ENCODE measurements at regions not wholly inside any gene's neighbourhood (a gene's known extent, or its start where the extent isn't known, plus 50 kb on each side); places are given as distances from the start of the nearest gene placed in this dataset.

DNA sequence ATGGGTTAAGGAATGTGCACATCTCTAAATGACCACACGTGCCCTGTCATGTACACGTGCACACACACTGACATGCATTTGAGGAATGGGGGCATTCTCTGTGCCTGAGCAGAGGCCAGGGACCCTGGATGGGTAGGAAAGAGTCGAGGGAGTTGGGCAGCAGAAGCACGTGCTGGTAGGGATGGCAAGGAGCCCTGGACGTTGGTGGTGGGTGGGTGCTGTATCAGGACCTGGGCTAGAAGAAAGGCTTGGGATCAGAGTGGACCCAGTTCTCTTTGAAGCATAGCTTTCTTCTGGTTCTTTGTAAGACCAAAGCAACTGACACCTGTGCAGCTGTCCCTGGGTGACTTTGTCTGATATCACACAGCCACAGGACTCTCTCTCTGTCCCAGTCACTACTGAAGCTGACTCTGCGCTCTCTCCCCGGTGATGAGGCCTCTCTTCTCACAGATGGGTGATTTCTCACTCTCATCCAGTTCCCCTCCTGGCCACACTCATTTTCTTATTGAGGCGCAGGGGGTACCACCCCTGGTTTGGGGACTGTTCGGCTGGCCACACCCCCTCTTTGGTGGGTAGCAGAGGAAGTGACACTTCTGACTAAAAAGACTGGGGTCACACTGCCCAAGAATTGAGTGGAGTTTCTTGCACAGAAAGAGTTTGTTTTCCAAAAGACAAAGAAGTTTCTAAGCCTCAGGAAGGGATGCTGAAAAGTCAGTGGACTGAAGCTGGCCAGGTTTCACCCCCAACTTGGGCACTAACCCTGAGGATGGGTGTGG lies 171.7 kb upstream of the RTL1 start:
- TF ChIP-seq, protein P1, sequence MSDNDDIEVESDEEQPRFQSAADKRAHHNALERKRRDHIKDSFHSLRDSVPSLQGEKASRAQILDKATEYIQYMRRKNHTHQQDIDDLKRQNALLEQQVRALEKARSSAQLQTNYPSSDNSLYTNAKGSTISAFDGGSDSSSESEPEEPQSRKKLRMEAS (IDR thresholded peaks at IDR 0.05; ENCODE audit: low read depth), result no peak
- TF ChIP-seq, protein P2, sequence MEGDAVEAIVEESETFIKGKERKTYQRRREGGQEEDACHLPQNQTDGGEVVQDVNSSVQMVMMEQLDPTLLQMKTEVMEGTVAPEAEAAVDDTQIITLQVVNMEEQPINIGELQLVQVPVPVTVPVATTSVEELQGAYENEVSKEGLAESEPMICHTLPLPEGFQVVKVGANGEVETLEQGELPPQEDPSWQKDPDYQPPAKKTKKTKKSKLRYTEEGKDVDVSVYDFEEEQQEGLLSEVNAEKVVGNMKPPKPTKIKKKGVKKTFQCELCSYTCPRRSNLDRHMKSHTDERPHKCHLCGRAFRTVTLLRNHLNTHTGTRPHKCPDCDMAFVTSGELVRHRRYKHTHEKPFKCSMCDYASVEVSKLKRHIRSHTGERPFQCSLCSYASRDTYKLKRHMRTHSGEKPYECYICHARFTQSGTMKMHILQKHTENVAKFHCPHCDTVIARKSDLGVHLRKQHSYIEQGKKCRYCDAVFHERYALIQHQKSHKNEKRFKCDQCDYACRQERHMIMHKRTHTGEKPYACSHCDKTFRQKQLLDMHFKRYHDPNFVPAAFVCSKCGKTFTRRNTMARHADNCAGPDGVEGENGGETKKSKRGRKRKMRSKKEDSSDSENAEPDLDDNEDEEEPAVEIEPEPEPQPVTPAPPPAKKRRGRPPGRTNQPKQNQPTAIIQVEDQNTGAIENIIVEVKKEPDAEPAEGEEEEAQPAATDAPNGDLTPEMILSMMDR (IDR thresholded peaks at IDR 0.05), result no peak
- TF ChIP-seq, protein P3, sequence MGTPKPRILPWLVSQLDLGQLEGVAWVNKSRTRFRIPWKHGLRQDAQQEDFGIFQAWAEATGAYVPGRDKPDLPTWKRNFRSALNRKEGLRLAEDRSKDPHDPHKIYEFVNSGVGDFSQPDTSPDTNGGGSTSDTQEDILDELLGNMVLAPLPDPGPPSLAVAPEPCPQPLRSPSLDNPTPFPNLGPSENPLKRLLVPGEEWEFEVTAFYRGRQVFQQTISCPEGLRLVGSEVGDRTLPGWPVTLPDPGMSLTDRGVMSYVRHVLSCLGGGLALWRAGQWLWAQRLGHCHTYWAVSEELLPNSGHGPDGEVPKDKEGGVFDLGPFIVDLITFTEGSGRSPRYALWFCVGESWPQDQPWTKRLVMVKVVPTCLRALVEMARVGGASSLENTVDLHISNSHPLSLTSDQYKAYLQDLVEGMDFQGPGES (IDR thresholded peaks at IDR 0.05; ENCODE audit: low read depth, low read length), result no peak
- no peak for TF ChIP-seq EZH2phosphoT487 (IDR thresholded peaks at IDR 0.05; ENCODE audit: borderline replicate concordance, low read depth)
- no peak for TF ChIP-seq FOXM1 (IDR thresholded peaks at IDR 0.05; ENCODE audit: low read depth)

Measured in SK-N-SH (cell line).